22Rv1 (cell line): ENCODE measurements at regions not wholly inside any gene's neighbourhood (a gene's known extent, or its start where the extent isn't known, plus 50 kb on each side); places are given as distances from the start of the nearest gene placed in this dataset.
"Not testable (repeated sequence)": the region's sequence is repeated elsewhere in the genome, so short reads cannot be mapped to it uniquely, and the experiment has no call there.

ENCODE experiments used
- H3K27ac ChIP-seq: fragments of 450-650 bp; 2 replicates; pipeline ENCODE4 v1.5.1; 2017

DNA sequence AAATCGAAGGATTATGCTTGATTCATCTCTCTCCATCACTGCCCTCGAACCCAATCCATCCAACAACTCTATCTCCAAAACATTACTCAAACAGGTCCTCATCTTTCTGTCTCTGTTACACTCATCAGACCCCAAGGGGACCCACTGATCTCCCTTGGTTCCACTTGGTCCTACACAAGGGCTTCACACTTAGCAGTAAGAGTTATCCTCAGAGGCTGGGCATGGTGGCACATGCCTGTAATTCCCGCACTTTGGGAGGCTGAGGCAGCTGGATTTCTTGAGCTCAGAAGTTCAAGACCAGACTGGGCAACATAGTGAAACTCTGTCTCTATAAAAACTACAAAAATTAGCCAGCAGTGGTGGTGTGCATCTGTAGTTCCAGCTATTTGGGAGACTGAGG is 302.9 kb upstream of the PLGLB2 start:
- not testable (repeated sequence) for H3K27ac ChIP-seq

DNA sequence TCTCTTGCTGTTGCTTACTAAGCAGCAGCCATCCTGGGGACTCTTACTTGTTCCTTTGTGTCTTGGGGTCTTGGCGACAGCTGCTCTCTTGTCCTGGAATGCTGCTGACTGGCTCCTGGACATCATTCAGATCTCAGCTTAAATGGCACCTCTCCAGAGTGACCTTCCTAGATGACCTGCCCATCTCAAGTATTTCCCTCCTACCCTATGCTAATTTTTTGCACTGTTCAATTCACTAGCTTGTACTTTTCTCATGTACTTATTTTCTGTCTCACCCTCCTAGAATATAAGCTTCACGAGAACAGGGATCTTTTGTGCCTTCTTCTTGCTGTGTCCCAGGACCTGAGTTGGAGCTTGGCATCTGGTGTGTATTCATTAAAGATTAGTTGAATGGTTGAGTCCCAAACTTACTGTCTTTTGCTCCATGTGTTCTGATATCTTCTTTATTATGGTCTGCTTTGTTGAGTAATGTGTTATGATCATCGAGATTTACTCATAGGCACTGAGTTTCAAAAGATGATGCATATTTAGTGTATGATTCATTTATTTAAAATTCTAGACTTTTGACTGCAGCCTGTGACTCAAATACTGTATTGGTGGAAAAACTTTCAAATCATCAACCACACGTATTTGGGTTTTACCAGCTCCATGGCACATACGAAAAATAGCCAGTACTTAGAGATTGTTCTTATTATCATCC is 302.1 kb upstream of the PLGLB2 start:
- not testable (repeated sequence) for H3K27ac ChIP-seq

DNA sequence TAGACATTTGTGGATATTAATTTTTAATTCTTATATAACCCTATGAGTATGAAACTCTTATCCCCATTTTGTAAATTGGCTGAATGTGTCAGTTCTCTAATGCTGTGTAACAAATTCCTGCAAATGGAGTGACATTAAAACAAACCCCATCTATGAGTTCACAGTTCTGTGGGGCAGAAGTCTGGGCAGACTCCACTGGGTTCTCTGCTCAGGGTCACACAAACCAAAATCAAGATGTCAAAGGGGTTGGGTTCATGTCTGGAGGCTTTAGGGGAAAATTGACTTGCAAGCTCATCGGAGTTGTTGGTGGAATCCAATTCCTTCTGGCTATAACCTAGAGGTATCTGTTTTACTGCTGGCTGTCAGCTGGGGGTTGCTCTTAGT is 301.6 kb upstream of the PLGLB2 start:
- not testable (repeated sequence) for H3K27ac ChIP-seq

DNA sequence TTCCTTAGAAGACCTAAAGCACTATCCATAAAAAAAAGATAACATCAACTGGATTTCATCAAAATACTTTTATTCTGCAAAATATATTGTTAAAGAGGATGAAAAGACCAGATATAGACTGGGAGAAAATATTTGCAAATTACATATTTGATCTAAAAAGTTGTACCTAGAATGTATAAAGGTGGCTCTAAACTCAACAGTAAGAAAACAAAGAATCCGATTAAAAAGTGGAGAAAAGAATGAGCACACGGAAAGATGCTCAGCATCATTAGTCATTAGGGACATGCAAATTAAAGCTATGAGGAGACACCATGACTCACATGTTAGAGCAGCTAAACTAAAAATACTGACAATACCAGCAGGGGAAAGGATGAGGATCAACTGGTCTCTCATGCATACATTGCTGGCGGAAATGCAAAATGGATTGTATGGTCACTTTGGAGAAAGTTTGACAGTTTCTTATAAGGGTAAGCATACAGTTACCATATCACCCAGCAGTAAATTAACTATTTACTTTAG is 298.4 kb upstream of the PLGLB2 start:
- H3K27ac ChIP-seq = not testable (repeated sequence)

DNA sequence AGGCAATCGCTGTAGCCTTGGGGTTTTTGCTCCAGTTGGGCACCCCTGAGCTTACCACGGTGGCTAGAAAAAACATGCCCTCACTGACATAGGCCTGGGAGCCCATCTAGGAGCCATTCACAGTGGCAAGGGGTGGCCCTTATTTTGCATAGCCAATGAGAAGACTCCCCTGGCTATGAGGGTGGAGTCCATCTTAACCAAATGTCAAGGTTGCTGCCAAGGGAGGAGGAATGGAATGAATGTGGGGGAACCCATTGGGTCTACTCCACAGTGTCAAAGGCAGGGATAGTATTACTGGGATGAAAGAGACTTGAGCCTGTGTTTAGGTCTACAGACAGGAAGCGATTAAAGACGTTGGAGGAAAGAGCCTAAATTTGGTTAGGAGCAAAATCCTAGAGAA is 295.7 kb upstream of the PLGLB2 start:
- not testable (repeated sequence) for H3K27ac ChIP-seq

DNA sequence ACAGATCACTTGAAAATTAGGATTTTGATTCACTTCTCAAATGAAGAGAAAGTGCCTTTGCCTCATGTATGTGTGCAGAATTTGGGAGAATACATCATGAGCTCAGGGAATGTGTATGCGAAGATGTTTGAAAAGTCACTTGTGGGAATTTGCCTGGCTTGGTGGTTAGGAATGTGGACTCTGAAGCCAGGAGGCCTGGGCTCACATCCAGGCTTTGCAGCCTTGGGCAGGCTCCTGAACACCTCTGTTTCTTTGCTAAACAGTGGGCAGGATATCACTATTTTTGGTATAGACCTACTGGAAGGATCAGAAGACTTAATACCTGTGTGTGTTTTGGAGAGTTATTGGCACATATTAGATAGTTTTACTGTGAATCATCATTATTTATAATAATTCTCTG is 295.0 kb upstream of the PLGLB2 start:
- H3K27ac ChIP-seq = not testable (repeated sequence)

DNA sequence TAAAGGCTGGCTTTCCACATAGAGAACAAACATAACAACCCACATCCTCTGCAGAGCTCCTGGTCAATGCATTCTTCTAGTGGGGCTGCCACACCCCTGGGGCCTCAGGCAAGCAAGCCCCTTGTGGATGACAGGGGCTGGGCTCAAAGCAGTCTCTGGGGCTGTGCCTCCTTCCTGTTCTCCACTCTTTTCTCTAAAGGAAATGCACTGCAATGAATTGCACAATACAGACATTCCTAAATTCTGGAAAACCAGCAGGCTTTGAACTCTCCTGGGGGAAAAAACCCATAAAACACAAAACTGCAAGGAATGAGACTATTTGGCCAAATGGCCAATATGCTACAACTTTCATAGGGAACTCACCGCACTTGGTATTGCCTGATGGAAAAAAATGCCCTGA is 293.9 kb upstream of the PLGLB2 start:
- not testable (repeated sequence) for H3K27ac ChIP-seq

DNA sequence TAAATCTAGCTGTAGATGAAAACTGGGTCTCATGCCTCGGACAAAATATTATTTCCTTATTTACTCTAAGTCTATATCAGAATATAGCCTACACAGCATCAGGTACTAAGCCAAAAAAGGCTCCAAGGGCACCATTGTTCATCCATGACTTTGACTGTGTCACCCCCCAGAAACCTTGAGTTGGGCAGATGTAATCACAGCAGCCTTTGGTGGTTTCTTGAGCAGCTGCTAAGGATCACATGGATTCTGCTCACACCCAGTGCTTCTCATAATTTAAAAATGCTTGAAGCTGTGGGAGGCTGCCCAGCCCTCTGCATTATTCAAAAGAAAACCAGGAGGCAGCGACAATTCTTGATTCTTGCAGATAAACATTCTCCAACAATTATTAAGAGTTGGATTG is 293.5 kb upstream of the PLGLB2 start:
- not testable (repeated sequence) for H3K27ac ChIP-seq

DNA sequence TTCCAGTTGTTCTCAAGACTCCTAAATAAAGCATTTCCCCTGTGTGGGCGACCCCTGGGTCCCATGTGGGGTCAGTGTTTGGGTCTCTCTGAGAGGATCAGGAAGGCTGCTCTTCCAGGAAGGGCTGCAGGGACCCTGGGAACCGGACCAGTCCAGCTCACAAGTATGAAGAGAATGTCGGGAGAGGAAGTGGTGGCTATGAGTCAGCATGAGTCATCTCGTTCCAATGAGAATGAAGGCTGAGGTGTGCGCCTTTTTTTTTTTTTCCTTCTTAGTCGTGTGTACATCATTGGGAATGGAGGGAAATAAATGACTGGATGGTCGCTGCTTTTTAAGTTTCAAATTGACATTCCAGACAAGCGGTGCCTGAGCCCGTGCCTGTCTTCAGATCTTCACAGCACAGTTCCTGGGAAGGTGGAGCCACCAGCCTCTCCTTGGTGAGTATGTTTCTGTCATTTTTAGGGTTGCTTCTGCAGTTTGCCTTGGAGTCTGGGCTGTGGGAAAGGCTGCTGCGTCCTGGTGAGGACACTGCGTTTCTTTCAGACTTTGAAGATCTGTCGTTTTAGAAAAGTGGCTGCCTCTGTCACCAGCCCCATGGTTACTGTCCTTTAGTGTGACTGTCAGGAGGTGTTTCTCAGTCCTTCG is 292.6 kb upstream of the PLGLB2 start:
- not testable (repeated sequence) for H3K27ac ChIP-seq

DNA sequence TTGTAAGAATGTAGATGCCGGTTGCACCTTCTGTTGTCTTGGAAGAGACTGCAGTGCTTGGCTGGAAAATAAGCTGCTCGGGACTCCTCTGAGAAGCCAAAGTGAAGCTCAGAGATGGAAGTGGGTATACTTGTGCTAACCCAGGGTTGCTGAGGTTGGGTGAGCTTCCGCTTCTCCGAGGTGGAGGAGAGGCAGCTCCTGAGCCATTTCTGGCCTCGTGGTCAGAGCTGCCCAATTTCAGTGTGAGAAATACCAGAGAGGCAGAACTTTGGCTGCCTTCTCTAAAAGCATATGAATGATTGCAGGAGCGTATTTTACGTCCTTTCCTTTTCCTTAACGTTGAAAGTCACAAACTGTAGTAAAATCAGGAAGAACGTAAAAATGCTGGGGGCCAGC is 292.0 kb upstream of the PLGLB2 start:
- H3K27ac ChIP-seq = not testable (repeated sequence)

DNA sequence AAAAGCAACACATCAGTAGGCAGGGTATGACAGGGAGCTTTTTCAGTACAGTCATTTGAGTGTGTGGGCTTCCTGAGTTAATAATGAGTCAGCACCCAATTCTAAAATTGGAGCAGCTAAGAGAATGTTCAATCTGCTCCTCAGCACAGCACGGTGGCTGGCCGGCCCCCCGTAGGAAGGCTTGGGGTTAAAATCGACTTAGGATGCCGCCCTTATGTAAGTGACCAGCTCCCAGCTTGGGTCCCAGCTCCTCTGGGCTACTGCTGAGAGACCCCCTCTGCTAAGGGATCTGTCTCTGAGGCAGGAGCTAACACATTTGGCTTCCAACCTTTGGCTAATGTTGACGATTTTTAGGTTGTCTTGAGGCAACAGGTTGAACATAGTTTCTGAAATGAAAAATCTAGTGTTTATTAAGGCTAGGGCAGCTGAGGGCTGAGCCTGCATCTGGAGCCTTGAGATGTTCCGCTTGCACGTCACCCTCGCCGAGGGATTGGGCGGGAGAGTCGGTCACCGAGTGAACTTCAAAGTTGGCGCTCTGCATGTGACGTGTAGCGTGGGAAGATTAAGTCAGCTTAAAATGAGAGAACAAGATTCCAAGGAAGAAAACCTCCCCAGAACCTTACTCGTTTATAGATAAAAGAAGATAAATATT is 291.3 kb upstream of the PLGLB2 start:
- not testable (repeated sequence) for H3K27ac ChIP-seq

DNA sequence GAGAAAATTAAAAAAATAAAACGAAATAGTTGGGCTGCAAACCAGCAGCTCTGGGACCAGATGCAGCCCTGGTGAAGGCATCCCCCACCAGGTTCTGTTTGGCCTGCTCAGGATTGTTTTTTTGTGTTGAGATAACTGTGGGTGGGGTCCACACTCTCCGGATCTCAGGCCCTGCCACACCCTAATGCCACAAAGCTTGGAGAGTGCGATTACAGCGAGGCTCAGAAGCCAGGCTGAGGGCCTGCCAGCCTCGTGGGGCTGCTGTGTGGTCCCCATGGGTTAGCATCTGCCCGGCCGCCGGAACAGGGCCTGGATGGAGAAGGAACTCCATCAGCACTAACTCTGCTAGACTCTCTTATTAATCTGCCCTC is 290.8 kb upstream of the PLGLB2 start:
- not testable (repeated sequence) for H3K27ac ChIP-seq

DNA sequence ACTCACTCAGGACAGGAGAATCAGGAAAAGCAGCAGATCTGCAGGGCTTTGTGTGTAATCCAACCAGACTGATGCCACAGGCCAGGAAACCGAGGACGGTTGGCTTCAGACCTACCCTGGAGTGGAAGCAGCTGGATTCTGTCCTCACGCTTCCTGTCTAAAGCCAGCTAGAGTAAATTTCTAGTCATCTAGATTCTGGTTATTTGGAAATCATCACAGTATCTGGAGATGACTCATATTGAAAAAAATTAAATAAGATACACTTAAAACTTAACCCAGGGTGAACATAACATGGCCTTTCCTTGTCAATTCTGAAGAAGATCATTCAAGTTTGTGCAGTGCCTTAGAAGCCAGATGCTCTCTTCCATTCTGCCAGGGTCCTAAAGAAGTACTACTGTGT is 288.9 kb upstream of the PLGLB2 start:
- not testable (repeated sequence) for H3K27ac ChIP-seq

DNA sequence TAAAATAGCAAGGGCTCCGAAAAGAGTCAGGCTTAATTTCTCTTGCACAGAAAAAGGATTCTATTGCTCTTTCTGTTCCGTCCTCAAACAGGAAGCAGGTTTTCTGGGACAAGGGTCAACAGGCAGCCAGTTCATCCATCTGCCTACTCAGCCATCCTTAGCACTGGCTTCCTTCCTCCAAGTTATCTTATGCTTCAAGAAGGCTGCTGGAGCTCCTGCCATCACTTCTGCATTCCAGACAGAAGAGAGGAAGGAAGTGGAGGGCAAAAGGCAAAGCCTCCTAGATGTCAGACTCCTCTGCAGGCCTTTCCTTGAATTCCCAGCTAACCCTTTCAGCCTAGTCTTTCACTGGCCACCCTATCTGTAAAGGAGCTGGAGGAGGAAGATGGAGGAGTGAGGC is 287.8 kb upstream of the PLGLB2 start:
- H3K27ac ChIP-seq = not testable (repeated sequence)

DNA sequence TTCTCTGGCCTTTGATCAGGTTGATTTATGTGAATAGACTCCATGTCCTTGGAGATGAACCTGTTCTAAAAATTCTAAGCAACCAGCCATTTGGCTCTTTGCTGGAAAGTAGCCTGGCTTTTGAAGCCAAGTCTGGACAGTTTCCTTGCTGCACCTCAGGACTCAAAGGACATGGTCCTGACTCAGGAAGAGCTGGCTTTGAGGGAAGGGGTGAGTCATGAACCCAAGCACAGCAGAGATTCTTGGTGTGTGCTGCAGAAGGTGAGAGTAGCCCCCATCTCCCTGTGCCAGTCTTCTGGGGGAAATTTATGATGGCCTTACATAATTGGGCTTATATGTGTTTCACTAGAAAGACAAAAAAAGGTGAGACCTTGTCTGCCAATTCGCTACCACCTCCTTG is 287.2 kb upstream of the PLGLB2 start:
- H3K27ac ChIP-seq = not testable (repeated sequence)

DNA sequence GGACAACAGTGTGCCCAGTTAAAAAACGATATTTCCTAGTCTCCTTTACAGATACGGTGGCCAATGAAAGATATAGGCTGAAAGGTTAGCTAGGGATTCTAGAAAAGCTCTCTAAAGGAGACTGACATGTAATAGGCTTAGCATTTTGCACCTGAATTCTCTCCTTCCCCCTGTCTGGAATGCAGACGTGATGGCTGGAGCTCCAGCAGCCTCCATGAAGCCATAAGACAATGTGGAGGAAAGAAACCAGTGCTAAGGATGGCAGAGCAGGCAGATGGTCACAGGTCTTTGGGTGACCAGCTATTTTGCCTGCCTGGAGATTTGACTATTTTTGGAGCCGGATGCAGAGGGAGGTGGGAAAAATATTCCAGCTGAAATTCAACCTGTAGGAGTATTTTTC is 286.2 kb upstream of the PLGLB2 start:
- not testable (repeated sequence) for H3K27ac ChIP-seq

DNA sequence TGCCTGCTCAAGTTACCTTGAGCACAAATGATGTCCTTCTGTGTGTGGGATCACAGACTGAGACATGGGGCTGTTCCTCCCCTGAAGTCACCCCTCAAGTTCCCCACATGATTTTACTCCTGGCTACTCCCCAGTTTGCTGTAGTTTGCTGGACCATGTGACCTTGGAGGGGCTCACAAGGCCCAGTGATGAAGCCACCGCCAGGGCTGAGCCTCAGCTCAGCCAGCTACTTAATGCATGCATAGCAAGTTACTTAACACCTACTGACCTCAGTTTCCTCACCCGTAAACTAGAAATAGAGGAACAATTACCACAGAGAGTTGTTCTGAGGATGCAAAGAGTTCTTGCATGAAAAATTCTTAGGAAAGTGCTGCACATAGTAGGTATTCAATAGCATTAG is 283.7 kb upstream of the PLGLB2 start:
- H3K27ac ChIP-seq = not testable (repeated sequence)

DNA sequence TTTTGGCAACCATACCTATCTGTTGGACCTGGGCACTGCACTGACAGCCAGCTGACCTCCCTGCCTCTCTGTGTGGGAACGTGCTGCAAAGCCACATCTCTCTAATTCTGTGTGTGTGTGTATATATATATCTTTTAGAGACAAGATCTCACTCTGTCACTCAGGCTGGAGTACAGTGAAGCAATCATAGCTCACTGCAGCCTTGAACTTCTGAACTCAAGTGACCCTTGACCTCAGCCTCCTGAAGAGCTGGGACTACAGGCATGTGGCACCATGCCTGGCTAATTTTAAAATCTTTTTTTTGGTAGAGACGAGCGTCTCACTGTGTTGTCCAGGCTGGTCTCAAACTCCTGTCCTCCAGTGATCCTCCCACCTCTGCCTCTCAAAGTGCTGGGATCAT is 282.2 kb upstream of the PLGLB2 start:
- H3K27ac ChIP-seq = not testable (repeated sequence)

DNA sequence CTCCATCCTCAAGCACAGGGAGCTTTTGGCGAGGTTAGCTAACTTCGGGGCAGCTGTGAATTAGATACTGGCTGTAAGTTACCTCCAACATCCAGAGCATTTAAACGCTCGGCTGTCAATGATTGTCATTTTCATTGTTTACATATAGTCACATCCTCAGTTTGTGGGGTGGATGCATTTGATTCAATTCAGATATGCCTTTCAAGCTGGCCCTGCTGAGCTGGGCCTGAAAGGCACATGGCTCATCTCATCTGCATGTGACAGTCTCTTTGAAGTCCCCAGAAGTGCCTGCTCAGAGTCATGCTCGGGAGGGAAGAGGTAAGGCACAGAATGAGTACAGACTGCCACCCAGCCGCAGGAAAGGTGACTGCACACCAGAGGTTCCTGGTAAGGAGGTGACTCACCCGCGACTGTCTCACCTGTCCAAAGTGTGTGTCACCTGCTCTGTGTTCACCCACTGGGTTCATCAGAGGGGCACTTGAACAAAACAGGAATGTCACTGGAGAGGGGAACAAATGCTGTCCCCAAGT is 281.2 kb upstream of the PLGLB2 start:
- not testable (repeated sequence) for H3K27ac ChIP-seq

DNA sequence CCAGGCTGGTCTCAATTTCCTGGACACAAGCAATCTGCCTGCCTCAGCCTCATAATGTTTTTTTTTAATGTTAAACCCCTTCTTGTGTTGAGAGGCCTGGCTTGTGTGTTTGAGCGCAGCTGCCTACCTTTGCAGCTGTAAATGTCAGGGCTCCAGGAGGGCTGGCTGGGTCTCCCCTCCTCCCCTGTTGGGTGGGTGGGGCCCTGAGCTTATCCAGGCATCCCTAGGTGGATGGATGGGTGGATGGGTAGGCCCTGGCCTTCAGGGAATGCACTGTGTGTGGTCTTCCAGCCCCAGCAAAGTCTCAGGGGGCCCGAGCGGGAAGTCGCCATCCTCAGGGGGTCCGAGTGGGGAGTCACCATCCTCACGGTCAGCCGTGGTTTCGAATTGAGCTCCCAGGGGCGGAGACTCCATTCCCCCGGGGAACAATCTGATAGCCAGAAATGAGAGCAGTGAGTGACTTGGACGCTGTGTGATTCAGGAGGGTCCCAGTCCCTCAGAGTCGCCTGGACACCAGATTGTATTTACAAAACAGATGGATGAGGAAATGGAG is 279.4 kb upstream of the PLGLB2 start:
- H3K27ac ChIP-seq = not testable (repeated sequence)

DNA sequence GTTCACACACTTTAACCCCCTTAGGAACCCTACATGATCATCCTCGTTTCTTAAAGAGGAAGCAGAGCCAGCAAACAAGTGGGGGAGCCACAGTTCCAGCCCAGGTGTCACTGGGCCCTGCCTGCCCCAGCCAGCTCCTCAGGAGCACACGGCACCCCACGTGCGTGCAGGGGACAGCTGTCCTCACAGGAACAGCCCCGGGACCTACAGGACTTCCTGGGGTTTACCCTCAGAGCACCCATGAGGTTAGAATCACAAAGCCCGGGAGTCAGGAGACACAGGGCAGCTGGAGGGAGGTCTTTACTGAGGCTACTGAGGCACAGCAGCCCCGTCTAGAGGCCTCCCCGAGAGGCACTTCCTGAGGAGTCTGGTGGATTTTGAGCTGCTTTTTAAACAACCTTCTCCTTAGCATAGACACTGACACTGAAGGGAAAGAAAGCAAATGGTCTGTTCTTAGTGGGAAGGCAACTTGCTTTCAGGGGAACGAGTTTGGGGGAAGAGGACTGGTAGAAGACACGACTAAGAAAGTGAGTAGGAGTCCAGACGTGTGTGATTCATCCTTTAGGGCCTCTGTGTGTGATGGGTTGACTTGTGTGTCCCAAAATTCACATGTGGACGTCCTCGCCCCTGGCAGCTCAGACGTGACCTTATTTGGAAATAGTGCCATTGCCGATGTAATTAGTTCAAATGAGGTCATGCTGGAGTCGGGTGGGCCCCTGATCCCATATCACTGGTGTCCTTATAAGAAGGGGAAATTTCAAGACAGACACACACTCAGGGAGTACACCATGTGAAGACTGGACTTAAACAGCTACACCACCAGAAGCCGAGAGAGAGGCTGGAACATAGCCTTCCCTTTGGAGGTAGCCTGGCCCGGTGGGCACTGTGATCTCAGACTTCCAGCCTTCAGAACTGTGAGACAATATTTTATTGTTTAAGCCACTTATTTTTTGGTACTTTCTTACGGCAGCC is 278.4 kb upstream of the PLGLB2 start:
- H3K27ac ChIP-seq = not testable (repeated sequence)
